ENCODE measurements at regions not wholly inside any gene's neighbourhood (a gene's known extent, or its start where the extent isn't known, plus 50 kb on each side); places are given as distances from the start of the nearest gene placed in this dataset.

DNA sequence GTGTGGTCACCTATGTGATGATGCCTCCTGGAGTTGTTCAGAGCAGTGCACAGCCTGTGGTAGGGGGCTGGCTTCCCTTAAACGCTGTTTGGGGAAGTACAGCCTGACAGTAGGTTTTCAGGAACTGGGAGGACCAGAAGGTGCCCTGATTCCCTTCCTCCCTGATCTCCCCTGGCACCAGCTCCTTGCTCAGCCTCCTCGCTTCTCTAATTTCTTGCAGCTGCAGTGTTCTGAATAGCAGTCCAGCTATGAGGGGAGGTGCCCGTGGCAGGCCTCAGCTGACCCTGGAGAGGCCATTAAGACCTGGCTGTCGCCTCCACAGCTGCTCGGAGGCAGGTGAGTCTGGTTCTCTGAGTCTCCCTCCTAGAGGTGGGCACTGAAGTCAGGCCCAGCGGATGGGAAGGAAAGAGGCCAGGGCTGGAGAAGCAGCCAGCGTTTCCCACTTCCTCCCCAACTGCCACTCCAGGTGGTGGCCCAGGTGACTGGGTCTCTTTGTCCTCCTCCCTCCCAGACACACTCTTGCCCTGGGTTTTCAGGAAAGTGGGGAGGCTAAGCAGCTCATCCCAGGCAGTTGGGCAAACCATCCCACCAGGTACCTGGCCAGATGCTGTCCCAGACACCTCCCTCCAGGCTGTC lies 52.0 kb upstream of the RPL11 start:
- intact Hi-C loops (cut with micrococcal nuclease) = loop anchor here (5.0 to 10.0 kb wide), 2 partner anchors 37 to 295 kb away; partner anchors contain the start of gene HNRNPR

DNA sequence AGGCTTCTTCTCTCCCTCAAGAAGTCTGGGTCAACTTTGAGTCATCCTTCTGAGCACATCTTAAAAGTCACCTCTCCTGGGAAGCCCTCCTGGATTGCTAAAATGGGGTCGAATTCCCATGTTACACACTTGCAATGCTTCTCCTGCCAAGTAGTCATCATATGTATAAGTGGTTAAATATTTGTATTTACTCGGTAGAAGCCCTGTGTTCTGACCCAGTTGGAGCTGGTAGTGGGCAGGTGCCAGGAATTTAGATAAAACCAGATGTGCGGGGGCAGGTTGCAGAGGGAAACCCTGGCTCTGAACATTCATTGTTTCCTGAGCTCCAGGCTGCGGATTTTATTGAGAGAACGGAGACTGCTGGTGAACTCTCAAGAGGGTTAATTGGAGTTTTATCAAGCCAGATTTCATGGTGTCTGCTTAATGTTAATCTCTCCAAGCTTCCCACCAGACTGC lies 52.8 kb upstream of the RPL11 start:
- intact Hi-C loops (cut with micrococcal nuclease) = loop anchor here (5.0 to 10.0 kb wide), 2 partner anchors 37 to 294 kb away; partner anchors contain the start of gene HNRNPR

DNA sequence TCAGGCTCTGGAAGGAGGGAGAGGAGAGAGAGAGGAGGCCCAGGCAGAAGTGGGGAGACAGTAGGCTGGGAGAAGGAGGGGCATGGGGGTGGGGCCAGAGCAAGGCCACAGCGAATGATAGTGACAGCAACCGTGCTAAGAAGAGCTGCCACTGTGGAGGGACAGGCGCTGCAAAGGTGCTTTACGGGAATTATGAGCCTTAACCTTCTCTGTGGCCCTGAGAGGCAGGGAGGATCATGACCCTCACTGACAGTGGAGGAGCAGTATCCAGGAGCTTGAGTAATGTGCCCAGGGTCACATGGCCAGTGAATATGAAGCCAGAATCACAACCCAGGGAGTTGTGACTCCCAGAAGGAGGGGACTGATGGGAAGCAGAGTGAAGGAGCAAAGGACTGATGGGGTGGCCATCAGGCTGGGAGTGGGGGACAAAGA lies 53.4 kb upstream of the RPL11 start:
- intact Hi-C loops (cut with micrococcal nuclease) = loop anchor here (5.0 to 10.0 kb wide), 2 partner anchors 36 to 293 kb away; partner anchors contain the start of gene HNRNPR

DNA sequence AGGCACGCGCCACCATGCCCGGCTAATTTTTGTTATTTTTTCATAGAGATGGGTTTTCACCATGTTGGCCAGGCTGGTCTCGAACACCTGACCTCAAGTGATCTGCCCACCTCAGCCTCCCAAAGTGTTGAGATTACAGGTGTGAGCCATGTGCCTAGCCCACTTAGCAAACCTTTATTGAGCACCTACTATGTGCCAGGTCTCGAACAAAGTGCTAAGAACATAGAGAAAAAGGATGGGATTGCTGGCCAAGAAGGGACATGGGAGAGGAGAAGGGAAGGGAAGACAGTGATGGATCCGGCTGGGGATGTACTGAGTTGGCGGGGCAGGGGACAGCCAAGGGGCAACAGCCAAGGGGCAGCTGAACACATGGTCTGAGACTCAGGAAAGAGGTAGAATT lies 55.6 kb upstream of the RPL11 start:
- intact Hi-C loops (cut with micrococcal nuclease) = loop anchor here (2.0 to 10.0 kb wide), 3 partner anchors 29 to 291 kb away; partner anchors contain the start of gene HNRNPR

DNA sequence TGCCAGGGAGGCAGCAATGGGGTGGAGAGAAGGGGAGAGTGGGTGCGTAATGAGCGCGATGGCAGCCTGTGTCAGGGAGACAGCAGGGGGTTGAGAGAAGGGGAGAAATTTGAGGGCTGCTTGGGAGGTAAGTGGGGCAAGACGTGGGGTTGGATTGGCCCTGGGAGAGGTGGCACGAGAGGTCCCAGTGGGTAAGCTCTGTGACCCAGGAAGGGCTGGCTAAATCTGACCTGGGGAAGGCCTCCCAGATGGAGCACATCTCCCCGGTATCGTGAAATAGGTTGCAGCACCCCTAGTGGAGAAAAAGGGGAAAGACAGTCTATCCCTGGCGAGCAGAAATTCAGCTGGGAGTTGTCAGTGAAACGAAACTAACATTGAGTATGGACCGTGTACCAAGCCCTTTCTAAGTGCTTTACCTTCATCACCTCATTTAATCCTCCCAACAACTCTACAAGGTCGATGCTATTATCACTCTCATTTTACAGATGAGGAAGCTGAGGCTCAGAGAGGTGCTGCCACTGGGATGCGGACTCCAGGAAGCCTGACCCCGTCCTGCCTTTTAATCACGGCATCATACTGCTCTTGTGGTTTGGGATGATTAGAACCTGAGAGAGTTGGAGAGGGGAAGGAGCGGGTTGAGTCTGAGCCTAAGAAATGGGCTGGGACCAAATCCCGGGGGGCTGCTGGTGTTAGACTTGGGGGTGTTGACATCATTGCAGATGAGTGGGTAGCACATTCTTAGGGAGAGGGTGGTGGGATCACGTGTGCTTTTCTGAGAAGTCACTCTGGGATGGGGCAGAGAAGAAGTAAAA lies 56.6 kb upstream of the RPL11 start:
- intact Hi-C loops (cut with micrococcal nuclease) = loop anchor here (1.0 to 10.0 kb wide), 5 partner anchors 16 to 290 kb away; partner anchors contain the start of genes HNRNPR and ID3

DNA sequence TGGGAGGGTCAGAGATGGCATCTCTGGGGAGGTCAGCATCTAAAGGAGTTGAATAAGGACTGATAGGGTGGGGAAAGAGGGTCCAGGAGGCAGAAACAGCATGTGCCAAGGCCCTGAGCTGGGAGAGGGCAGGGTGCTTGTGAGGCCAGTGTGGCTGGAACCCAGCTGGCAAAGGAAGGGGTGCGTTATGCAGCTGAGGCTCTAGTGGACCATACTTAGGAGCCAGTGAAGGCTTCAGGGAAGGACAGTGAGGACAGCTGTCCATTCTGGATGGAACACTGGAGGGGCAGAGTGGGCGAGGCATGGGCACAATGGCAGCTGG lies 57.1 kb upstream of the RPL11 start:
- intact Hi-C loops (cut with micrococcal nuclease) = loop anchor here (2.0 to 10.0 kb wide), 2 partner anchors 16 to 290 kb away; partner anchors contain the start of gene HNRNPR

DNA sequence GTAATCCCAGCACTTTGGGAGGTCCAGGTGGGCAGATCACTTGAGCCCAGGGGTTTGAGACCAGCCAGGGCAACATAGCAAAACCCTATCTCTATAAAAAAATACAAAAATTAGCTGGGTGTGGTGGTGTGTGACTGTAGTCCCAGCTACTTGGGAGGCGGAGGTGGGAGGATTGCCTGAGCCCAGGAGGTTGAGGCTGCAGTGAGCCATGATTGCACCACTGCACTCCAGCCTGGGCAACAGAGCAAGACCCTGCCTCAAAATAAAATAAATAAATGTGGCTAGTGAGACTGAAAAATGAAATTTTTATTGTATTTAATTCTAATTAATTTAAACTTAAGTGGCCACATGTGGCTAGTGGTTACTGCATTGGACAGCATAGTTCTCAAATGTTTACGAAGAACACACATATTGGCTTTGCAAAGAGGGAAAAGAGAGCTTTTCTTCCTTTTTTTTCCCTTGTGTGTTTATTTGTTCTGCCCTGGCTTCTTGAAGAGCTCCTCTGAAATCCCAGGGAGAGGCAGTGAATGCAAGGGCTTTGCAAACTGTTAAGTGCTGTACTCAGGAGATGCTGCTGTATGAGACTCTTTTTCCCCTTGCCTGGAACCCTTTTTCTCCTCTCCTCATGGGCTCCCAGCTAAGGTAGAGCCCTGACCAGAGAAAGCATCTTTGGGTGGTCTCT lies 59.0 kb upstream of the RPL11 start:
- intact Hi-C loops (cut with micrococcal nuclease) = loop anchor here (10.0 kb wide), 1 partner anchor 288 kb away; the partner anchor contains the start of gene HNRNPR

DNA sequence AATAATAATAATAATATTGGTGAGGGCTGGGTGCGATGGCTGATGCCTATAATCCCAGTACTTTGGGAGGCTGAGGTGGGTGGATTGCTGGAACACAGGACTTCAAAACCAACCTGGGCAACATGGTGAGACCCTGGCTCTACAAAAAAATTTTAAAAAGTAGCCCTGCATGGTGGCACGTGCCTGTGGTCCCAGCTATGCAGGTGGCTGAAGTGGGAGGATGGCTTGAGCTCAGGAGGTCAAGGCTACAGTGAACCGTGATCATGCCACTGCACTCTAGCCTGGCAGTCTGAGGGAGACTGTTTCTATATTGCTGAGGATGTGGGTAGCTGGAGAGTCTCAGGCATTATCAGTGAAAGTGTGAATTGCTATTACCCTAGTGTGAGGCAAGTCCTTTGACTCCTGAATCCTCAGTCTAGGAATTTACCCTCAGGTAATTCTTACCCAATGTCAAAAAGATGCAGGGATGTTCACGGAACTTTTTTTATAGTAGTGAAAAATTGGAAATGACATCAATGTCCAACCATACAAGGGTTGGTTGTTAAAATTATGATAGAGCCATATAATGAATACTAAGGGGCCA lies 61.8 kb upstream of the RPL11 start:
- intact Hi-C loops (cut with micrococcal nuclease) = loop anchor here (10.0 kb wide), 1 partner anchor 285 kb away; the partner anchor contains the start of gene HNRNPR

DNA sequence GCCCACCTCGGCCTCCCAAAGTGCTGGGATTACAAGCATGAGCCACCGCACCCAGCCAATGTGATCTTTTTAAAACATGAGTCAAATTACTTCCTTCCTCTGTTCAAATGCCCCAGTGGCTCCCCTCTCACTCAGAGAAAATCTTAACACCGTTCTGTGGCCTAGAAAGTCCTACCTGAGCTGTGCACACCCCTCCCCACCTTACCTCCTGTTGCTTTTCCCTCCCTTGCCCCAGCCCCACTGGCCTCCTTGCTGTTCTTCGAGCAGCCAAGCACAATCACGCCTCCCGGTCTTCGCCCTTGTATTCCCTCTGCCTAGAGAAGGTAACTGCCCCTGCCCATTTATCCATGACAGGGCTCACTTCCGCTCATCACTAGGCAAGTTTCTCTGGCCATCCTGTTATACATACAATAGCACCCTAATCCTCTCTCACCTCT lies 62.6 kb upstream of the RPL11 start:
- intact Hi-C loops (cut with micrococcal nuclease) = no loop called here

DNA sequence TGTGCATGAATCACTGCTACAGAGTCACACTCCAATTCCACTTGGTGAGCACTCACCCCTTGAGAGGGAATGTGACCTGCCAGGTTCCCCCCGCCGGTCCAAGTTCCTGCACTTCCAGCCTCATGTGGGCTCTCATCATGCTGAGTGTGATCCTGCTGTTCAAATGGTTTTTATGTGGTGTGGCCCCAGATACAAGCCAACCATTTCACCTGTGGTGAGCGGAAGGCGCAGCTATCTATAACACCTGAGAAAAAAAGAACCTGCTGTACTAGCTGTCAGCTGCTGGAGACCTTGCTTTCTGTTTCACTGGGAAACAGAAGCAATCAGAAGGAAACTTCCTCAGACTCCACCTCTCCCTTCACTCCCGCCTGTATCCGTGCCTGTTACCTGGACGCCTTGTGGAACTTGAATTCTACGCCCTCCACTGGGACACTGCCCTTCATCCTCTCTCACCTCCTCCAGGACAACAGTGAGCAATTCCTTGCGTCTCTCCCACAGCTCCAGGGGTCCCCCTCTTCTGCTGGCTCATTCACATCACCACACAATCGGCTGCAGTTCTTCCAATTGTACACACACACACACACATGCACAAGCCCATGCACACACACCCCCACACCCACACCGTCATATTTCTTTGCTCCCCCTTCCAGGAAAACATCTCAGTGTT lies 64.4 kb upstream of the RPL11 start:
- intact Hi-C loops (cut with micrococcal nuclease) = loop anchor here (1.0 kb wide), 1 partner anchor 8 kb away; no protein-coding TSS in a partner anchor

DNA sequence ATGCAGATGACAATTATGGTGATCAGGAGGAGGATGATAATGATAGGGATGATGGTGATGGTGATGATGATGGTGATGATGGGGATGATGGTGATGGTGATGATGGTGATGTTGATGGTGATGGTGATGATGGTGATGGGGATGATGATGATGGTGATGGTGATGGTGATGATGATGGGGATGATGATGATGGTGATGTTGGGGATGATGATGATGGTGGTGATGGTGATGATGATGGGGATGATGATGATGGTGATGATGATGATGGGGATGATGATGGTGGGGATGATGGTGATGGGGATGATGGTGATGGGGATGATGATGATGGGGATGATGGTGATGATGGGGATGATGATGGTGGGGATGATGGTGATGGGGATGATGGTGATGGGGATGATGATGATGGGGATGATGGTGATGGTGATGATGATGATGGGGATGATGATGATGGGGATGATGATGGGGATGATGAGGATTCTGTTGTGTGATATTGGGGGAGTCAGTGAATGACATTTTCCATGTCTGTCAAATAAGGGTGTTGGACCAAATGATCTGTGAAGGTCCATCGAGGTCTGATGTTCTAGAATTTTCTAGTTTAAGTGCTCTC lies 65.6 kb upstream of the RPL11 start:
- intact Hi-C loops (cut with micrococcal nuclease) = no loop called here

DNA sequence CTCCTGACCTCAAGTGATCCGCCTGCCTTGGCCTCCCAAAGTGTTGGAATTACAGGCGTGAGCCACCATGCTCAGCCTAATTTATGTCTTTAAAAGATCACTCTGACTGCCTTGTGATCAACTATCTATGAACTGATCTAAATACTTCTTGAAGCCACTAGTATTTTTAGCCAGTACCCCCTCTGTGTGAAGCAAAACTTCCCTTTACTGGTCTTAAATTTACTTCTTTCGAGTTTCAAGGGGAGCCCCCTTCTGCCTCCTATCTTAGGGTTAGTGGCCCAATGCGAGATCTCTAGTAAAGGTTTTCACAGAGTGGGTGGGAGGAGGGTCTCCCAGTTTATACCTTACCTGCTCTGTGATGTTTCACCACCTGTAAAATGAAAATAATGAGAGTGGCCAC lies 66.1 kb upstream of the RPL11 start:
- intact Hi-C loops (cut with micrococcal nuclease) = no loop called here

DNA sequence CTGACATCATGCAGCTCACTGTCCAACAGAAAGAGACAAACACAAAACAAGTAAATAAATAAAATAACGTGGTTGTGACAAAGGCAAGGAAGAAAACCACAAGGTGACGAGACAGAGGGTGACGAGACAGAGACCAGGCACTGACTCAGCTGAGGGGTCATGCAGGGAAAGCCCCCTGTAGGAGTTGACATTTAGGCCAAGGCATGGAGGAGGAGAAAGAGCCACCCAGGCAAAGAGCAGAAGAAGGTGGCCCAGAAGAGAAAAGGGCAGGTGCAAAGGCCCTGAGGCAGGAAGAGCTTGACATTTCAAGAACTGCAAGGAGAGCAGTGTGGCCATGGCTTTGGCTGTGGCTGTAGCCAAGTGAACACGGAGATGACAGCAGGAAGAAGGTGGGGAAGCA lies 65.1 kb upstream of the ID3 start:
- intact Hi-C loops (cut with micrococcal nuclease) = no loop called here

DNA sequence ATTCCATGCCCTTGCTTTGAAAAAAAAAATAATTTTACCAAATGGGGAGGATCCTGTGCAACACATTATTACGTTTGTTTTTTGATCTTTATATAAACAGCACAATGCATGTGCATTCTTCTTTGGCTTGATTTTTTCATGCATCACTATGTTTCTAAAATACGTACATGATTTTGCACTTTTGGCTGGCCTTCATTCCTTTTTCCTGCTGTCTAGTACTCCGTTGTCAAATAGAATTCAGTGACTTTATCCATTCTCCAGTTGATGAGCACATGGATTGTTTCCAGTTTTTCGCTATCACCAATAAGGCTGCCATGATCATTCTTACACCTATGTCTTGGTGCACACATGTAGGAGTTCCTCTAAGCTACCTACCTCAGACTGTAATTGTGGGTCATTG lies 63.0 kb upstream of the ID3 start:
- intact Hi-C loops (cut with micrococcal nuclease) = no loop called here

DNA sequence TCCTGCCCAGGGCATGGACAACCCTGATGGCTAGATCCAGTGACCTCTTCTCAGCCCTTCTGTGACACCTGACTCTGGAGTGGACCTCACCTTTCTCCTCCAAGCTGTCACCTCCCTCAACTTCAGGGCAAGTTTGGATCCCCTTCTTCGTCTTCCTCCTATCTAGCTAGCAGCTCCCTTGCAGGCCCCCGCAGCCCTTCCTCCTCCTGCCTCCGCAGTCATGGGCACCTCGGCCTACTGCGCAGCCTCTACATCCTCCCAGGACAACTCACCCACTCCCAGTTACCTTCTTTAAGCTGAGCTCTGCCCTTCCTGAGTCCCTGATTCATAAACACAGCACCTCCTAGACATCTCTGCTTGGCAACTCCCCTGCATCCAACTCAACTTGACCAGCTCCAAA lies 61.3 kb upstream of the ID3 start:
- intact Hi-C loops (cut with micrococcal nuclease) = loop anchor here (2.0 kb wide), 1 partner anchor 20 kb away; no protein-coding TSS in a partner anchor

DNA sequence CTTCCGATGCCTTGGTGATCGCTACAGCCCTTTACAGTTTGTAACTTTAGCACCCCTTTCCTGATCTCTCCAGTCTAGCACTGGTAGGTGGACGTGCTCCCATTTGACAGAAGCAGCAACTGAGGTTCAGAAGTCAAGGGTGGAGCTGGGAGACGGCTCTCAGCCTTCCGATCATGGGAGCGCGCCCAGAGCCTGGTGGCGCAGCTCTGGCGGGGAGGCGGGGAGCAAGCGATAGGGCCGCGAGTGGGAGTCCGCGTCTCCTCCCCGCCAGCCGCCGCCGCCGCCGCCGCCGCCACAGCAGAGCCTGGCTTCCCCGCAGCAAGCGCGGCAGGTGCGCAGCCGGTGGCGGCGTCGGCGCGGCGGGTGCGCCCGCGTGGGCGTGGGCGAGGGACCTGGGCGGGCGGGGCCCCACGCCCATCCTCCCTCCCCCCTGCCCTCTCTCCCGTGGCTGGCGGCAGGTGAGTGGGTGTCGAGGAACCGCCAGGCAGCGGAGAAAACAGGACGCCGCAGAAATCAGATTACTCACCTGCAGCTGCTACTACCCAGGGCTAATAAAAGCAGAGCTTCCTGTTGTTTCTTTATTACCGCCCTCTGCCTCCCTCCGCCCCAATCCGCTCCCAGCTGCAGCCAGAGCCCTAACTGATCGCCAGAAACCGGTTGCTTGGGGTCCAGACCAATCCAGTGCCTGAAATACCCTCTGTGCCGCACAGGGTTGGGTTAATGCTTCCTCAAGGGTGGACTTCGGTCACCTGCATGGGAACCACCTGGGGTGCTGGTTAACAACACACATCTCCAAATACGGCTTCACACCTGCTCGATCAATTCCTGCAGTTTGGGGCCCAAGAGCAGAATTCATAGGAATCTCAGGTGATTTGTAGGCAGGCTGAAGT lies 60.2 kb upstream of the ID3 start:
- intact Hi-C loops (cut with micrococcal nuclease) = loop anchor here (1.0 to 2.0 kb wide), 4 partner anchors 8 to 60 kb away; partner anchors contain the start of gene ID3

DNA sequence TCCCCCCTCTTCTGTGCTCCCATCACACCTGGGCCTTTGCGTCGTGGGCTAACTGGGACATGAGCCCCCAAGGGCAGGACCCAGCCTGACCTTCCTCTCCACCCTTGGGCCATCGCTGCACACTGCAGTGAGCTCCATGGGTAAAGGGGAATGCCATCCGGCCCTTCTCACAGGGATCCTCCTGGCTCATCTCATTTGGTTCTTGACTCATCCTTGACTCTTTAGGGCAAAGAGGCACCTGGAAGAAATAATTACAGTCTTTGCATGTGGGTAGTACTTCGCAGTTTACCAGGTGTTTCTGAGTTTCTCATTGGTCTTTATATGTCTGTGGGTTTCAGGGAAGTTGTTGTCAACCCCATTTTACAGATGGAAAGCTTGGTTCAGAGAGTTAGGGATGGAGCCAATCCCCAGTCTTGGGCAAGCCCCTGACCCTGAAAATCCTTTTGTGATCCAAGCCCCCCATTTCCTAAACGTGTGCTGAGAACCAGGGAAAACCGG lies 59.3 kb upstream of the ID3 start:
- intact Hi-C loops (cut with micrococcal nuclease) = loop anchor here (1.0 to 2.0 kb wide), 3 partner anchors 9 to 59 kb away; partner anchors contain the start of gene ID3

DNA sequence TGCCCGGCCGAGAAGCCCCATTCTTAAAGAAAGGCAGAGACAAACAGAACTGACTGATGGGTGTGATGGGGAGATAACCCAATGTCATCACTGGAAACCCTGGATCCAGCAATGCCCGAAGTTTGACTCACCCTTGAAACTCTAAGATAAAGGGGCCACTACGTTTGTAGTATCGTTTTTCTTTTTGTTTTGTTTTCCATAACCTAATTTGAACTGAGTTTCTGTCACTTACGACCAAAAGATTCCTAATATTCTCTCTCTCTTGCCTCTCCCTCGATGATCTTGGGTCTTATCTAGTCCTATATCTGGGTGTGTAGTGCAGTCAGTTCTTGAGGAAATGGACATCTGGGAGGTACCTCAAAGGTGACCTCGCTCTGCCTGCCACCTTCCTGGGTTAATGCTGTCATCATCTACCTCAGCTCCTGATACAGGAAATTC lies 57.8 kb upstream of the ID3 start:
- intact Hi-C loops (cut with micrococcal nuclease) = no loop called here

Measured in T-helper 1 cell treated with Interleukin-12 subunit alpha and Interleukin-12 subunit beta and Interleukin-4 antibody, amounts not matched to agents 30 ng/mL and 1 ng/mL, for 36 hours (primary cell).